Osteoblast (primary cell): ENCODE measurements at regions not wholly inside any gene's neighbourhood (a gene's known extent, or its start where the extent isn't known, plus 50 kb on each side); places are given as distances from the start of the nearest gene placed in this dataset.

ENCODE experiments used
- DNase-seq: peaks from one replicate; pipeline ENCODE4 v3.0.0; 2011; ENCODE audit warnings: low spot score, mixed read lengths; ENCODE audit not compliant: insufficient read length; ENCODE audit errors: missing footprints
- H2AFZ ChIP-seq: 2 replicates; pipeline ENCODE4 v1.6.0; 2011; ENCODE audit warnings: mild to moderate bottlenecking, low read length
- H3K27ac ChIP-seq: 2 replicates; pipeline ENCODE4 v1.5.1; 2011; ENCODE audit warnings: mild to moderate bottlenecking, low read depth, low read length, moderate library complexity
- H3K27me3 ChIP-seq: 2 replicates; pipeline ENCODE4 v1.6.0; 2012; ENCODE audit warnings: mild to moderate bottlenecking, control low read depth, inconsistent platforms, low read length, moderate library complexity; ENCODE audit not compliant: insufficient read depth
- H3K36me3 ChIP-seq: 2 replicates; pipeline ENCODE4 v1.5.1; 2011; ENCODE audit warnings: mild to moderate bottlenecking, low read length, control low read depth, moderate library complexity; ENCODE audit not compliant: insufficient read depth
- H3K4me1 ChIP-seq: 2 replicates; pipeline ENCODE4 v1.5.1; 2011; ENCODE audit warnings: mild to moderate bottlenecking, low read length, control low read depth, moderate library complexity; ENCODE audit not compliant: insufficient read depth
- H3K4me2 ChIP-seq: 2 replicates; pipeline ENCODE4 v1.6.0; 2011; ENCODE audit warnings: mild to moderate bottlenecking, low read length; ENCODE audit not compliant: insufficient read depth
- H3K4me3 ChIP-seq: fragments of 200-600 bp; sonication (generic); 3 replicates; pipeline ENCODE4 v1.5.1; 2012; ENCODE audit warnings: mild to moderate bottlenecking, low read length, inconsistent platforms; ENCODE audit not compliant: insufficient read depth
- H3K79me2 ChIP-seq: 2 replicates; pipeline ENCODE4 v1.6.0; 2012; ENCODE audit warnings: mild to moderate bottlenecking, low read length, control low read depth, inconsistent platforms; ENCODE audit not compliant: insufficient read depth
- H3K9me3 ChIP-seq: 2 replicates; pipeline ENCODE4 v1.5.1; 2011; ENCODE audit warnings: low read depth, low read length, control low read depth
- H4K20me1 ChIP-seq: 2 replicates; pipeline ENCODE4 v1.6.0; 2012; ENCODE audit warnings: mild to moderate bottlenecking, low read length, control low read depth; ENCODE audit not compliant: insufficient read depth
- CTCF ChIP-seq: IDR thresholded peaks from 2 replicates; pipeline ENCODE4 v1.5.1; 2011; ENCODE audit warnings: mild to moderate bottlenecking, low read depth, low read length, moderate library complexity; ENCODE audit errors: extremely low read depth

DNA sequence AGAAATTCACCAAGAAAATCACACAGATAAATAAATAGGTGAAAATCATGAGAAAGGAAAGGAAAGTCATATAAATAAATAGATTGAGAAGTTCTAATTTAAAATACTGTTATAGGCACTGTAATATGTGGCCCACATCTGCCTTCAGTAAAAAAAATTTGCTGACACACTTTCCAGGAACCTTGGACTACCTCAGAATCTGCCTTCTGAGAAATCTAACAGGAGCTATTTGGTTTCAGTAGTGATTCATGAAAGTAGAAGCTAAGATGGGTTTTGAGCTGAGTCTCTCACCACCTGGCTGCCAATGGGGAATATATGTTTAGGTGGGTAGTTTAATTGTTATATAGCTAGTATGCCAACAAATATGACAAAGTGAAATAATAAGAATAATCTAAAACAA, 810.0 kb downstream of the RAB28 start:
- Histone ChIP-seq H4K20me1 (no peaks in the 10 kb centered on the region), H3K27me3 (no peaks in the 10 kb centered on the region), H3K4me3 (no peak overlapping the region), H3K36me3 (no peaks in the 10 kb centered on the region), H3K9me3 (peaks cover 4% of the 10 kb centered on the region), H3K27ac (no peak overlapping the region), H3K79me2 (no peaks in the 10 kb centered on the region), H3K4me2 (no peak overlapping the region), H3K4me1 (no peaks in the 10 kb centered on the region), H2AFZ (no peak overlapping the region)
- TF ChIP-seq CTCF: no peak
- DNase-seq: no peak

DNA sequence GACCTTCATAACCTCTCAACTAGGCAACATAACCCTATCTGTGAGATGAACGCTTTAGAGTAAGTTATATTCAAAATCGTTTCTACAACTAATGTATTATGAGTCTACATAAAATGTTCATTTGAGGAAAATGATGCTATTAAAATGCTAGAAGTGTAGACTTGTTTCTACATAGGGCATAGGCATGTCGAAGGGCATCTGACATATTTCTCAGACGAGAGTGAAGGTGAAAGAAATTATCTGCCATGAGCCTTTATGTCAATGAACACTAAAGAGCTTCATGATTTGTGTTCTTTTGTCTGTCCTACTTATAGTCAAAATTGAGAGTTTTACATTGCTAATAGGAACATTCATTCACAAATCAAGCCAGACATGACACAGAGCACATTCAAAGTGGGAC, 811.8 kb downstream of the RAB28 start:
- TF ChIP-seq CTCF: no peak
- no peaks in the 10 kb centered on the region for H3K79me2 ChIP-seq

DNA sequence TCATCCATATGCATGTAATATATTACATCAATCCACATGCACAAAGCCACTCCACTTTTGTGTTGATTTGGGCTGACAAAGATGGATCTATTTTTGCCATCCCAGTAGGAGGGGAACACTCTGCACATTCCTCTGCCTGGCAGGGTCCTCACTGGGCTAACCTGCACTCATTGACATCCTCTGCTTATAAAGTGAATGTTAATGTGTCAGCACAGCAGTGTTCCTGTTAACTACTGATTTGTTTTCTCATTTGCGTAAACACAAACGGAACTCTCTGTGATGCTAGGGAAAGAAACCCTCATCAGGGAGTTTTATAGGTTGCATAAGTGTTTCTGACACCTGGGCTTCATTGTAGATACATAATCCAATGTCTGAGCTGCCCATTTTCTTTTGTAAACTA, 826.0 kb downstream of the RAB28 start:
- H3K9me3 ChIP-seq: no peaks in the 10 kb centered on the region
- no peak overlapping the region for H2AFZ ChIP-seq
- no peak for DNase-seq
- no peak for TF ChIP-seq CTCF
- H3K36me3 ChIP-seq: no peaks in the 10 kb centered on the region
- H3K79me2 ChIP-seq: no peaks in the 10 kb centered on the region
- H3K4me1 ChIP-seq: no peaks in the 10 kb centered on the region
- H3K4me2 ChIP-seq: no peak overlapping the region
- H3K27ac ChIP-seq: no peak overlapping the region
- H3K4me3 ChIP-seq: no peak overlapping the region
- H3K27me3 ChIP-seq: no peaks in the 10 kb centered on the region
- no peaks in the 10 kb centered on the region for H4K20me1 ChIP-seq

More for the DNA sequence above, 811.8 kb downstream of the RAB28 start:
- H3K9me3 ChIP-seq: peaks cover 4% of the 10 kb centered on the region
- no peak overlapping the region for H3K27ac ChIP-seq
- DNase-seq: no peak
- H3K36me3 ChIP-seq: no peaks in the 10 kb centered on the region
- H3K4me1 ChIP-seq: no peaks in the 10 kb centered on the region
- H3K4me3 ChIP-seq: no peak overlapping the region
- H3K27me3 ChIP-seq: no peaks in the 10 kb centered on the region
- no peaks in the 10 kb centered on the region for H4K20me1 ChIP-seq
- H2AFZ ChIP-seq: no peak overlapping the region
- no peak overlapping the region for H3K4me2 ChIP-seq

DNA sequence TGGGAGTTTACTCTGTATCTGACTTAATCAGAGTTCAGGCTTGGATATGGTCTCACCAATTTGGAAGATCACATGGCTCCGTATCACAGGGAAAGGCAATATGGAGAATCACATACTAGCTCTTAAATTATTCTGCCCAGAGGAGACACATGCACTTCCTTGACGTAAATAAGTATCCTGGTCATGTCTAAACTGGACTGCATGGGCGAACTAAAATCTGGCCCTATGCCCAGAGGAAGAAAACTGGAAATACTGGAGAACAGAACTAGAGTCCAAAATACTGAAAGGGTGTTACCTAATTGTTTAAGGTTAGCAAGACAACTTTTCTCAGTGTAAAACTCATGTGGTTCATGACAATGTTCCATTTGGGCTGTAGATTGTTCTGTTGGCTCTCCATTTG, 832.3 kb downstream of the RAB28 start:
- no peak for DNase-seq
- H3K4me1 ChIP-seq: no peaks in the 10 kb centered on the region
- no peaks in the 10 kb centered on the region for H3K36me3 ChIP-seq
- H3K9me3 ChIP-seq: no peaks in the 10 kb centered on the region
- H3K4me2 ChIP-seq: no peak overlapping the region
- no peak overlapping the region for H3K4me3 ChIP-seq
- H2AFZ ChIP-seq: no peak overlapping the region
- no peaks in the 10 kb centered on the region for H4K20me1 ChIP-seq
- H3K79me2 ChIP-seq: no peaks in the 10 kb centered on the region
- no peak for TF ChIP-seq CTCF
- no peak overlapping the region for H3K27ac ChIP-seq
- no peaks in the 10 kb centered on the region for H3K27me3 ChIP-seq
